Breast epithelium (tissue), 3 donors: ENCODE measurements at regions not wholly inside any gene's neighbourhood (a gene's known extent, or its start where the extent isn't known, plus 50 kb on each side); places are given as distances from the start of the nearest gene placed in this dataset.

Experiments
- POLR2A ChIP-seq: fragments of 450-650 bp; IDR thresholded peaks from one replicate; pipeline ENCODE4 v1.6.1; 2016; ENCODE audit warnings: antibody characterized with exemption, mild to moderate bottlenecking, moderate library complexity
- POLR2AphosphoS5 ChIP-seq, 3 donors: sonication (generic); formaldehyde crosslinking; IDR thresholded peaks; one replicate each; pipeline ENCODE4 v1.6.1; 2017; ENCODE audit warnings: antibody characterized with exemption in 3 of 3
- TF ChIP-seq, protein P1 (sequence below), 3 donors: fragments of 450-650 bp; IDR thresholded peaks; one replicate each; pipeline ENCODE4 v1.5.1; 2016 to 2017; ENCODE audit warnings: antibody characterized with exemption in 3 of 3, mild to moderate bottlenecking in 3 of 3, moderate library complexity in 3 of 3

GRCh38 chr7:84624527-84624926 lies 429.9 kb upstream of the SEMA3A start:
- no peak for TF ChIP-seq POLR2A
- TF ChIP-seq, protein P1, sequence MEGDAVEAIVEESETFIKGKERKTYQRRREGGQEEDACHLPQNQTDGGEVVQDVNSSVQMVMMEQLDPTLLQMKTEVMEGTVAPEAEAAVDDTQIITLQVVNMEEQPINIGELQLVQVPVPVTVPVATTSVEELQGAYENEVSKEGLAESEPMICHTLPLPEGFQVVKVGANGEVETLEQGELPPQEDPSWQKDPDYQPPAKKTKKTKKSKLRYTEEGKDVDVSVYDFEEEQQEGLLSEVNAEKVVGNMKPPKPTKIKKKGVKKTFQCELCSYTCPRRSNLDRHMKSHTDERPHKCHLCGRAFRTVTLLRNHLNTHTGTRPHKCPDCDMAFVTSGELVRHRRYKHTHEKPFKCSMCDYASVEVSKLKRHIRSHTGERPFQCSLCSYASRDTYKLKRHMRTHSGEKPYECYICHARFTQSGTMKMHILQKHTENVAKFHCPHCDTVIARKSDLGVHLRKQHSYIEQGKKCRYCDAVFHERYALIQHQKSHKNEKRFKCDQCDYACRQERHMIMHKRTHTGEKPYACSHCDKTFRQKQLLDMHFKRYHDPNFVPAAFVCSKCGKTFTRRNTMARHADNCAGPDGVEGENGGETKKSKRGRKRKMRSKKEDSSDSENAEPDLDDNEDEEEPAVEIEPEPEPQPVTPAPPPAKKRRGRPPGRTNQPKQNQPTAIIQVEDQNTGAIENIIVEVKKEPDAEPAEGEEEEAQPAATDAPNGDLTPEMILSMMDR (IDR thresholded peaks at IDR 0.05): no peak
- no peak for TF ChIP-seq POLR2AphosphoS5 (IDR thresholded peaks at IDR 0.05)
